Activated naive CD4-positive, alpha-beta T cell treated with anti-CD3 and anti-CD28 coated beads, Interleukin-2, amount 50 U/mL, for 16 hours (primary cell): ENCODE measurements at regions not wholly inside any gene's neighbourhood (a gene's known extent, or its start where the extent isn't known, plus 50 kb on each side); places are given as distances from the start of the nearest gene placed in this dataset.

Experiments used
- DNase-seq: peaks from one replicate; pipeline ENCODE4 v3.0.0-alpha.2; 2020

DNA sequence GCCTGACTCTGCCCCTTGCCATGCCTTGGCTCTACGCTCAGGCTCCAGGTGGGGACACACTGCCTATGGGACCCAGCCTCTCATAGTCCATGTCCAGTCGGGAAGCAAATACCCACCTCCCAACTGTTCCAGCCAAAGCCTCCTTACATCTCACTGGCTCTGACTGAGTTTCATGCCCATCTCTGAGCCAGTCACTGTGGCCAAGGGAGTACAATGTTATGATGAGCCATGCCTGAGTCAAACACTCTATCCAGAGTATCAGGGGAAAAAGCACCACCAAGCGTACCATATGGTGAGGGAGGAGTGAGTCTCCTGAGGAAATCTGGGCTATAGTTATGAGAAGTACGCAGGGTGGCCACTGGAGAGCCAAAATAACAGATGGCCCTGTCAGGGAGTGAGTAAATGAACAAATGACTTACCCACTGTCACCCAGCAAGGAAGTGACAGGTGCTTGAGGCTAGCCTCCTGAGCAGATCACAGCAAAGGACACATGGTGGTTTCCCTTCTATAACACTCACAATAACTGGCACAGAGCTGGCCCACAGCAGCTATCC lies 236.6 kb upstream of the GJB5 start:
- DNase-seq, result no peak

DNA sequence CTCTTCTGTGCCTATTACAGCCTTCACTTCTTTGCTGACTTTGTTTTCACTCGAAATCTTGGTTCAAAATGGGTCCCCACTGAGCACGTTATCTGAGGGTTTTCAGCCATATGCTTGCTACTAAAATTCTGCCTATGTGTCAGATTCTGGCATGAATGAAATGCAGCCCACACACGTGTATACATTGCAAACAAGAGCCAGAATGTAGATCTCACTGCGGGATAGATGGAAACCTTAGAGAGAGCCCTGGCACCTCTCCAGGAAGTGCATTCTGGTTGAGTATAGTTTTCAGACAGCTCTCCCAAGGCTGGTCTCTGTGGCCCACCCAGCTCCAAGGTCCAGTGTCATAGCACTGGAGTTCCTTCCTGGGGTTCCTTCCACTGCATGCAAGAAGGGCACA lies 234.7 kb upstream of the GJB5 start:
- DNase-seq, result no peak

DNA sequence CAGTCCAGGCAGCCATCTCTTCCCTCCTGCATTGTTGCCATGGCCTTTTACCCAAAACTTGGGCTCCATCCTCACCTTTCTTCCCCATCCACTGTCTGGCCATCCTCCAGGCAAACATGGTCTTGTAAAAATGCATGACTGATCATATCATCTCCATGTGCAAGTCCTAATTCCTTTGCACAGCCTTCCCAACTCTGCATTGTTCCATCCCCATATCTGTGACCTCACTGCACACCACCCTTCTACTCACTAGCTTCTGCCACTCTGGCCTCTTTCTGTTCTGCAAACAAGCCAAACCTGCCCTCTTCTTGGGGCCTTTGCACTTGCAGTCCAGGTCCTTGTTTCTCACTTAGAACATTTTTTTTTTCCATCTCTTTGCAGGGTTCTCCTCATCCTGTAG lies 230.1 kb upstream of the GJB5 start:
- DNase-seq, result no peak

DNA sequence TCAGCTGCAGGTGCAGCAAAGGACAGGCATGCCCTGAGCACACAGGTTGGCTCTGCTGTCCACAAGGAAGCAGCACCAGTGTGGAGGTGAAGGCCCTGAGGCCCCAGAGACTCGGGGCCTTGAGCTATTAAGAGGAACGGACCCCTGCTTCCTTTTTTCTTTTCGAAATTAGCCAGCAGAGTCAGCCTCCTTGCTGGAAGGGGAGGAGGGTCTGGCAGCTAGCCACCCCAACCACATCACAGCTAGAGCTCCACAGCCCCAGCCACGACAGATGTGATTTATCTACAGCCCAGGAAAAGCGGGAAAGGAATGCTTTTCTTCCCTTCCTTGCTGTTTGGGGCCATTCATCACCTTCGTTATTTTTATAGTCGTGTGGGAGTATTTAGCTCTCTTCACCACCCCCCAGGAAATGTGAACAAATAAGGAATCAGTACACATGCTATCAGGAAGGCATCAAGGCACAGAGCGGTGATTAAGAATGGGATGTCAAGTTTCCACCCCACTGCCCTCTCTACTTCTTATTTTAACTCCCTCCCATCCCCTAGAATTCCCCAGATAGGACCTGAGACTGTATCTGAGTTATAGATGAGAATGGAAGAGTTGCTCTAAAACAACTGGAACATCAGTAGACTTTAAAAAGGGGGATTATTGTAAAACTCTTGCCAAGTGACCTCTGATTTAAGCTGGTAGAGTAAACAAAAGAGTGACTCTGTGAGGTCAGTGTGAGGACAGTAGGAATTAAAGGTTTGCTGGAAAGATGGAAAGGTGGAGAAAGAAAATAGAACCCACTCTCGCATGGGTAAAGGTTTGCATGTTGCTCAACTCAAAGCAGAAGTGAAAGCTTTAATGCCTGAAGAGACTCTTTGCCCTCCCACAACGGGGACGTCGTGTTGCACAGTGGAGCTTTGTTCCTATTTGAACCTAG lies 224.7 kb upstream of the GJB5 start:
- DNase-seq, result no peak

DNA sequence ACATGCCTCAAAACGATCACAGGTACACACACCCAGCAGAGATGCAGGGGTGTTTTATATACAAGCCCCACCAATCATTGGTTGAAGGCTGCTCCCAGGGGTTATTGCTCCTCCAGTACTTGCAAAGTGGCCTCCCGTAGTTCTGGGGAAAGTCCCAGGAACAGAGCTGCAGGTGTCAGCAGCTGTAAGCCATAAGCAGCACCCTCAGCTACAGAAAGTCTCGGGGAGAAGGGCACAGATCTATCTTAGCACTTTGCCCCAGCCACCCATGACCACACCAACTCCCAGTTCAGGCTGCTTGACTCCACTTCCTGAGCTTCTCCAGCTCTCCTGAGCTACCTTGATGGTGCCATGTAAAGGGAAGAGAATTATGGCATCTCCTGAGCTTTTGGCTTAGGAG lies 222.7 kb upstream of the GJB5 start:
- no peak for DNase-seq

DNA sequence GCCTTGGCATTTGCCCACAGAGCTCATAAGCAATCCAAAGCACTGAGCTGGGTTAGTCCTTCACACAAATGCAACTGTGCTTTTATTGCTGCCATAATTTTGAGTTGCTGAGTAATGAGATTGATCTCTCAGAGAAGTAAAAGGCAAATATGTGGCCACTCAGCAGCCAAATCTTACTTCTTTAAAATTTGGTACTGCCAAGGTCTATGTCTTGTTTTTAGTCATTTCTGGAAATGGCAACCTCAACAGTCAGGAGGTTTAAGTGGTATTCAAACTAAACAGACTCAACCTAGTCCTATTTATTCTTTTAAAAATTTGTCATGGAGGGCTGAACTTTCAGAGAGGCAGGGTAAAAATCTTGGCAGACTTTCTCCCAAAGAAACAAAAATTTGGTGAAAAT lies 216.4 kb upstream of the GJB5 start:
- no peak for DNase-seq

DNA sequence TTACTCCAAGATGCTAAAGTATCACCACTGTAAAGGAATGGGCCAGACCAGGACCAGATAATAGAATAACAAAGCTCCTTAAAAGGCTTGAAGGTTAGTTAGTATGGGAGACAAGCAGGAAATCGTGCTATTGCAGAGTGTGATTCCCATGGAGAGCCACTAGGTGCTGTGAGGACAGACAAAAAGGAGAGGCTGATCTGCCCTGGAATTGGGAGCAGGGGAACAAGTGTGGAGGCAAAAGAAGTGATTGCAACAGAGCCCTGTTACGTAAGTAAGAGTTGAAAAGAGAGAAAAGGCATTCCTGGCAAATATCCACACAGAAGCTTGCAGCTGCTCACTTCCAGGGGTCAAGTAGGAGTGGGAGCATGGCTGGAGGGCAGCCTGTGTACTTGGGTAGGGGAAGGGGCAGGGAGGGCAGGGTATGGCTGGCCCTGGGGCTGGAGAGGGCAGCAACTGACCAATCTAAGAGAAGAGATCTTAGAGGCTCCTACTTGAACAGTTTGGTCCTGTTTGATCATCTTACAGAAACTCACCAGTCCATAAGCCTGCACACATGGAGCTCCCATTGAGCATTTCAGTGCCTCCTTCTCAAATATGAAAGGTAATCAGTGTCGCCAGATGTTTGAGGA lies 207.7 kb upstream of the GJB5 start:
- DNase-seq, result no peak

DNA sequence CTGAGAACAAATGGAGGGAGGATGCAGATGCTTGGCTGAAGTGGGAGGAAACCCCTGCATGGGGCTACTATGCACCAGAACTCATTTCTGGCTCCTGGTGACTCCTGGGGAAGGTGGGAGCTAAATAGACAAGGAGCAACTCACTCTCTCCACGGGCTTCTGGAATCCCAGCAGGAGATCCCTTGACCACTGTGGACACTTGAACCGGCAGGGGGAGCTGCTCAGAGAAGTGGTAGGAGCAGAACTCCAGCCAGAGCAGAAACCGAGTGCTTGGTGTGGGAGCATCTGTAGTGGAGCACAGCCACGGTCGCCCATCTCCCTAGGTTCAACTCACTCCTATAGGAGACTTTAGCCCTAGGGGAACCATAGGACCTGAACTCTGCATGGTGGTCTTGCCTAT lies 205.6 kb upstream of the GJB5 start:
- DNase-seq, result no peak

DNA sequence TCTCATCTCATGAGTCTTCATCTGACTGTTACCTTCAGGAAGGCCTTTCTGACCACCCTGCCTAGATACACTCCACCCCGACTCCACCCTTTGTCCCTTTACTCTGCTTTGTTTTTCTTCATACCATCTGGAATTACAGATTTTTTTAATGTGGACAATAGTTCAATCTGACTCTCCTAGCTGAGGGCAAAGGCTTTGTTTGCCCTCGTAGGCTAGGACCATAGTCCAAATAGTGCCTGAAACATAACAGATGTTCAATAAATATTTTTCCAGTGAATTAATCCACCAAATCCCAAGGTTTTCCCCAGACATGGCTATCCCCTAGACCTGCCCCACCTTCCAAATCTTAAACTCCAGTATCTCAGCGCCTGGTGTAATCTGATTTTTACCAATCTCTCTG lies 176.5 kb upstream of the GJB5 start:
- DNase-seq, result no peak

DNA sequence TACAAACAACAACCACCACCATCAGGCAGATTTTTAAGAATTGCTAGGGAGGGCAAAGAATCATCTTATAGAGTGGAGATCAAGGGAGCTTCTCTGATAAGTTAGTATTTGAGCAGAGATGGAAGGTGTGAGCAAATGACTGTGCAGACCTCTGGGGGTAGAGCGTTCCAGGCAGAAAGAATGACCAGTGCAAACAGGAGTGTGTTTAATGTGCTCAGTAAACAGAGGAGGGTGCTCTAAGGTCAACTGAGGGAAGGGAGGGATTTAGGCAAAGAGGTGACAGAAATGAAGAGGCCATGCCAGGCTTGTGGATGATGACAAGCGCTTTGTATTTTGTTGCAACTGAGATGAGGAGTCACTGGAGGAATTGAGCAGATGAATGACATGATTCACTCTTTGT lies 172.5 kb upstream of the GJB5 start:
- DNase-seq, result no peak

DNA sequence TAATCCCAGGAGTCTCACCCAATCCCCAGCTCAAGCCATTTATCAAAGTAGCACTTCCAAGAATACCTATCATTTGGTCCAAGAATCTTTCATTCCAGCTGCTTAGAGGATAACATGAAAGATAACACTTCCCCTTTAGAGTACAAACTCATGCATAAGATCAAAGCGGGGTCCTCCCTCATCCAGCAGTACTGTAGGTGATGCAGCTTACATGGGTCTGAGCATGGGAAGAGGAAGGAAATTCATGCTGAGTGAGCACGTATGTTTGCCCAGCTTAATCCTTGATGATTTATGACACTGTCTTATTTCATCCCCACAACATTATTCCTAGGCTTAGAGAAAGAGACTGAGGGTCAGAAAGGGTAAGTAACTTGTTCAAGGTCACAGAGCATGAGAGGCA lies 167.1 kb upstream of the GJB5 start:
- DNase-seq, result no peak

DNA sequence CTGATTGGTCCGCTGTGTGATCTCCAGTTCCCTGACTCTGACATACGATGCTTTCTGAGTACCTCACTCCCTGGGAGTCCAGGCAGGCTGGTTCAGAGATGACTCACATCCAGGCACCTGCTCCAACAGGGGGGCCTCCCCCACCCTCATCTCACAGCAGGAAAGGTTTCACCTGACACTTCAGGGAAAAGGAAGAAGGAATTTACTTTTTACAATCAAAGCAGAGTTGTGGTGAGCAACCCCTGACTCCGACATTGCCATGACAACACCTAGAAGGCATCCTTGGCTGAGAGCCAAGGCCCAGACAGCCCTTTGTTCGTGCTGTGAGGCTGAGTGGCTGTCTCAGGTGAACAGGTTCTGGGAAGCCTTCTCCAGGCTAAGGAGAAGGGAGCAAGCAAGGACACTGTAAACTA lies 164.6 kb upstream of the GJB5 start:
- DNase-seq, result no peak

DNA sequence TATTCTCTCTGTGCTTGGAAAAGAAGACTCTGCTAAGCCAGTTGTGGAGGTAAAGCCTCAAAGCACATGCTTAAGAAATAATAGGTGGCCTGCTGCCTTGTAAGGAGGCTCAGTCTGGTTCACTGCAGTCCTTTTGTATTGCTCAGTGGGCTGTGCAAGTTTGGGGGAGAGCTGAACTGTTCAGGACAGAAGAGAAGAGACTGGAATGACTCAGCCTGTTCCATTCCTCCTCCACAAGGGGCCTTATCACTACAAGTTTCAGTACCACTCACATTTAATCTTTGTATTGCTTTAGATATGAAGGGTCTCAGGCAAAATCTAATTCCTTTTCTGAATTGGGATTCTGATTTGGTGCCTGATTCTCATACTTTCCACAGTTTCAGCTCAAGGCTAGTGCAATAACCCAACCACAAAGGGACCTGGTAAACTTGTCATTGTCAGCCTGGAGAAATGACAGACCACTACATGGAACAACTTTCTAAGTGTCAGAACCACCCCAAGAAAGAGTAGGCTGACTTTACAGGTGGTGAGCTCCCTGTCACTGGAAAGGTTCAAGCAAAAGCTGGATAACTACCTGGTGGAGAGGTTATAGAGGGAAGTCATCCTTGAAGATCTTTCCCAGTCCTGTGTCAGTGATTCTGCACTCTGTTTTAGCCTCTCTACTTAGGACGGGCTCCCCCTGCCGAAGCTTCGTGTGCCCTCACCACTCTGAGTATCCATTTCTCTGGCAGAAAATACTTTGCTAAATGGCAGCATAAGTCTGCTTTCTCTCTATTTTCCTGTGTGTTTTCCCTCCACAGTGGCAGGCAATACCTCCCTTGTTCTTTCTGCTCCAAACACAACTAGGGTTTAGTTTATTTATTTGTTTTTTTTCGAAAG lies 162.9 kb upstream of the GJB5 start:
- no peak for DNase-seq

DNA sequence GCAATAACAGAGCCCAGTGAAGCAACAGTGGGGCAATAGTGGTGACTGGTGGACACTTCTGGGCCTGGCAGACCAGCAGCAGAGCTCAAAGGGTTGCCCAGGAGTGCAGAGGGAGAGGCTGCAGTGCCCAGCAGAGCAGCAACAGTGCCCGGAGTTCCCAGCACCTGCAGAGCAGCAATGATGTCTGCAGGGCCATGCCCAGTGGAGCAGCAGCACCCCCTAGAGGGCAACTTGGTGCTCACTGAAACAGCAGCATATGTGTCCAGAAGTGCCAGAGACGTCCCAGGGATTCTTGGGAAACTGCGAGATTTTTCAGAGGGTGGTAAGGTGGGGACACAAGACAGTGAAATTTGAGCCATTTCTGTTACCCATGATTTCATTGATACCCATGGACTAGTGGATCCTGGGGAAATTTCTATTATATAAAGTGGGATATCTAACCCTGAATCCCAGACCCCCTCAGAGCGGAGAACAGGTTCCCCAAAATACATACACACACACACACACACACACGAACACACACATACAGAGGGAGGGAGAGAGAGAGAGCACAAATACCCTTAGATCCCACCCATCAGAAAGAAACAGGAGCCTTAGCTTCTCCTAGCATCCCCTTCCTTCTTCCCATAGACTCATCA lies 156.9 kb upstream of the GJB5 start:
- peak; percentile 34 for DNase-seq

DNA sequence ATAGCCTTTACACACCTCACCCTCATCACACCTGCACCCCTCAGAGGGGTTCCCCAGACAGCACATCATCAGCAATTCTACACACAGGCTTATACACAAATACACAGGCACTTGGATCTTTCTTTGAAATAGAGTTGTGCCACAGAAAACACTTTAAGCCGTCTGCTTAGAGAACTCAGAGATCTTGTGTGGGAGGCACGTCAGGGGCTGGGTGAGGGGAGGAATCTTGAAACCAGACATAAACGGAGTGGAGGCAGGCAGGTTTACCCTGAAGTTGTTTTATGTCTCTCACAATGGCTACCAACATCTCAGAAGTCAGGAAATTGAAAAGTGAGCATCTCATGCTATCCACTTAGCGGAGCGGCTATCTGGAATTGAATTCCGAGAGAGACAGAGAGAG lies 151.9 kb upstream of the GJB5 start:
- no peak for DNase-seq

DNA sequence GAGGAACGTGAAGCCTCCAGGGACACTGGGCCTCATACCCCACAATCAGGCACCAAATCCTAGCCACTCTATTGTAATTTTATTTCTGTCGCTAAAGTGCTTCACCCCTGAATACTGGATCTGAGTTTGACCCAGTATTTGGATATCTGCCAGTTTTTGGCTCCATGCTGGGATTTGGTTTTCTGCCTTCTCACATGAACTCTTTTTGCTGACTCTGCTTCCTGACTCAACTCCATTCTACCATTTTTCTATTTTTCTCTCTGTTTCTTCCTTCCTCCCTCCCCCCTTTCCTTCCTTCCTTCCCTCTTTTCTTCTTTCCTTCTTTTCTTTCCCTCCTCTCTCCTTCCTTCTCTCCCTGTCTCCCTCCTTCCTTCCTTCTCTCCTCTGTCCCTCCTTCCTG lies 151.3 kb upstream of the GJB5 start:
- no peak for DNase-seq

DNA sequence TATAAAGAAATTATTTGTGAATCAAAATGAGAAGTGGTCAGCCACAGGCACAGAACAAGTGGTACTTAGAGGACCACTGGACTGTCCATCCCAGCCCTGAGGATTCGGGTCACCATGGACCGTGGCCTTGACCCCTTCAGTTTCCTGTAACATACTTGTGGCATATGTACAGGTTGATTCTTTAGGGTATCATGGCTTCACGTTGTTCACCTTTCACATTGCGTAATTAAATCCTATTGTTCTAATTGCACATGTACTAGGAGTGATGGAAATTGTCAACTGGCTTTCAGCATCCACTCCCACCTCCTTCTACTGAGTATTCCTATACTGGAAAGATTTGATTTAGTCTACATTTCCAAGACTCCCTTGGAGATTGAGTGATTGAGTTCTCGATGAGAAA lies 148.3 kb upstream of the GJB5 start:
- no peak for DNase-seq

DNA sequence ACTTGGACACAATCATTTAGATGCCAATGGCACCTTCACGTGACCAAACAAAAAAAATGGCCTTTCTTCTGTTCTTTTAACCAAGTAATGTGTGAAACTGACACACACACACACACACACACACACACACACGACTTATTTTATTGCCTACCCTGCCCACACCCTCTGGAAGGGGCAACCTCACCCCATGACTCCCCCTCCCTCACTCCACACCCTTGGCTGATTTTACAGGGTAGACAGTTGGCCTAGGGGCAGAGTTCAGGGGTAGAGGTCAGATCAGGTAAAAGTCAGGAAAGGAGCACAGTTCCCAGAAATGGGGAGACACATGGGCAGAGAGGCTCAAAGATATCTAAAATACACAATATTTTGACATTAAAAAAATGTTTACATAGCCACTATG lies 144.8 kb upstream of the GJB5 start:
- DNase-seq, result no peak

DNA sequence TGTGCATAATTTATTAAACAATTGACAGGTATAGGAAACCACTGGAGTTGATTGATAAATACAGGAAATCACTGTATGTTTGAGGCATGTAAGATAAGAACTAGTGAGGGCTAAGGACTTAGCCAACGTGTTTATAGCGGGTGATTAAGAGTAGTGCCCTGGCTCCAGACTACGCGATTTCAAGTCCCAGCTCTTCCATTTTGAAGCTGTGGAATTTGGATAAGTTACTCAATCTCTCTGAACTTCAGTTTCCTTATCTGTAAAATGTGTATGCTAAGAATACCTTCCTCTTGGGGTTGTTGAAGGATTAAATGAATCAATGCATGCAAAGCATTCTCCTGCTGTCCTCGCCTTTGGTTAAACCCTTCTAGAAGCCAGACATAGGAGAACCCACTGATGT lies 143.3 kb upstream of the GJB5 start:
- no peak for DNase-seq

DNA sequence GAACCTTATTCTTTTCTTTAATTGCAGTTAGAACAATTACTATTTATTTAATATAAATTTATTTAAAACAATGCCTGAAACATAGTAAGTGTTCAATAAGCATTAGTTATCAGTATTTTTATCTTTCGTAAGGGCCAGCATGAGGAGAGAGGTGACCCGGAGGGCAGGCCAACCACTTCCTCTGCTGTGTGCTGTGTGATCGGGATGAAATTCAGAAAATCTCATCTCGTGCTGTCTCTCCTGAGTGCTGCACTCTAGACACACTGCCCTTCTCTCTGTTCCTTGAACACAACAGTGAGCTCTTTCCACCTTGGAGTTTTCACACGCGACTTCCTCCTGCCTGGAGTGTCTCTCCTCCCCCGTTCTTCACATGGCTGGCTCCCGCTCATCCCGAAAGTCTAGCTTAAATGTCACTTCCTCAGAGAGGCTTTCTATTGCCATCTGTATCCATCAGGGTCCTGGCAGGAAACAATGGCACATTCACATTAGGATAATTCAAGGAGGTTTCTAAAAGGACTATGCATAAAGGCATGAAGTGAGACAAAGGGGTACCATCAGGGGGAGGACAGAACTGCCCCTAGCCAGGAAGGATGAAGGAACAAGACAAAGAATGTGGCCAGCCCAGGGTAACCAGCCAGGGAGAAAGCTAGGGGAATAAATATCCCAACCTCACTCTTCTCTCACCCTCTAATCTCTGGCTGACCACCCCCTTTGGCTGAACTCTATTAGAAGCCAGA lies 142.6 kb upstream of the GJB5 start:
- DNase-seq, result no peak

DNA sequence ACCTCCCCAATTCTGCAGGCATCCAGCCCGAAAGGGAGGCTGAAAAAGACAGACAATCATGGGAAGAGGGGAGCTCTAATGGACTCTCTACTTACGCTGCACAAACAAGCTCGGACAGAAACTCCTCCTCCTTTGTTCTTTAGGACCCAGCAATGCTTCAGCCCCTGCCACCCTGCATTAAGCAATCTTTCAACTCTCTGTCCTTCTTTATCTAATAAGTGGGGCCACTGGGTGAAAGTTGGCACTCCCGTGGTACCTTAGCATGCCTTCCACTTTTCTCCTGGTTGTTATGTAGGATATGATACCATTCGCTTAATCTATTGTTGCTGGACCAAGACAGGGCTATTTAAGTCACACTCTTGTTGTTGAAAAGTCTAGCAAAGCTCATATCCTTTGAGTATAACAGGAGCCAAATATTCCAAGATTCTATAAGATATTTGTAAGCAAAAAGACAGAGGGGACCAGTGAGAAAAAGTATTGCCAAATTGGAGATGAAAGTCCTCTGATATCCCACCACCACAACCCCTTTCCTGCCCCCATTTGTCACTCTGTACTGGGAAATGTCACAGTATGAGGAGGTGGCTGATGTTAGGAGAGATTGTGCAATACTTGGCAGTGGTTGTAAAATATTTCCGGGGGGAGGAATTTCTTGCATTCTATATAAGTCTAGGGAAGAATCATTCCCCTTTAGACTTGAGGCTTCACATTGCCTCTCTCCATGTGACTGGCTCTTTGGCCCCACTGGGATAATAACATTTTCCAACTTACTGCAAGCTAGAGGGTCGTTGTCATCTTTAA lies 137.3 kb upstream of the GJB5 start:
- no peak for DNase-seq
